ENCODE measurements at regions not wholly inside any gene's neighbourhood (a gene's known extent, or its start where the extent isn't known, plus 50 kb on each side); places are given as distances from the start of the nearest gene placed in this dataset.

GRCh38 chr13:19059016-19059780, 122.4 kb downstream of the TUBA3C start:
- TF ChIP-seq SUZ12 (IDR thresholded peaks at IDR 0.05; ENCODE audit: extremely low read depth, insufficient read depth, insufficient read length) = no peak
- no peak for TF ChIP-seq YY1 (IDR thresholded peaks at IDR 0.05; ENCODE audit: insufficient read depth, insufficient read length)
- TF ChIP-seq ZNF274 (IDR thresholded peaks at IDR 0.05; ENCODE audit: low read depth, low read length) = no peak
